SJSA1 (cell line): ENCODE measurements at regions not wholly inside any gene's neighbourhood (a gene's known extent, or its start where the extent isn't known, plus 50 kb on each side); places are given as distances from the start of the nearest gene placed in this dataset.

ENCODE experiments used
- DNase-seq, 2 experiments: peaks; one replicate each; pipeline ENCODE4 v3.0.0-alpha.2; 2015 to 2020; ENCODE audit warnings: low spot score in 2 of 2, low read depth in 1 of 2
- H3K27ac ChIP-seq: fragments of 250-450 bp; sonication (Bioruptor Pico); 2 replicates; pipeline ENCODE4 v1.5.1; 2020; ENCODE audit warnings: mild to moderate bottlenecking, moderate library complexity
- H3K27me3 ChIP-seq: fragments of 250-450 bp; sonication (Bioruptor Pico); replicated peaks from 2 replicates; pipeline ENCODE4 v1.5.1; 2020; ENCODE audit warnings: mild to moderate bottlenecking, moderate library complexity
- H3K36me3 ChIP-seq: fragments of 250-450 bp; sonication (Bioruptor Pico); 2 replicates; pipeline ENCODE4 v1.5.1; 2020; ENCODE audit warnings: mild to moderate bottlenecking
- H3K4me1 ChIP-seq: fragments of 250-450 bp; sonication (Bioruptor Pico); replicated peaks from 2 replicates; pipeline ENCODE4 v1.6.1; 2021; ENCODE audit warnings: mild to moderate bottlenecking
- H3K4me3 ChIP-seq: fragments of 250-450 bp; sonication (Bioruptor Pico); 2 replicates; pipeline ENCODE4 v1.5.1; 2020; ENCODE audit warnings: mild to moderate bottlenecking
- H3K9me3 ChIP-seq: fragments of 250-450 bp; sonication (Bioruptor Pico); replicated peaks from 2 replicates; pipeline ENCODE4 v1.5.1; 2020; ENCODE audit warnings: mild to moderate bottlenecking

DNA sequence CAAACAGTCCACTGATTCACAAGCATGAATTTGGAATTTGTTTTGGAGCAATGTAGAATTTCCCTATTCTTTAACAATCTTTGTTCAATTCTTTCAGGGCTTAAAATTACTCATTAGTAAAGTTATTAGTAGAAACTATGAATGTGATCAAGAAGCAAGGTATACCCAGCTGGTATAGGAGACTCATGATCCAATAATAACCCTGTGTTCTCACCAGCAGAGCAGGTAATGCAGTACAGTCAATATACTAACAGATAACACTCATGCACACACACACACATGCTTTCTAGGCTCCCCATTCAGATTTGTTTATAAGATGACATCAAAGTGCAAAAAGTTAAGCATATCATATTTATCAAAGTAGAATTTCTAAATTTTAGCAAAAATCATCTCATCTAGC lies 445.2 kb downstream of the ELAVL2 start:
- H3K4me3 ChIP-seq, result no peak overlapping the region
- H3K27me3 ChIP-seq, result no peaks in the 10 kb centered on the region
- H3K27ac ChIP-seq, result no peak overlapping the region
- no peaks in the 10 kb centered on the region for H3K9me3 ChIP-seq
- no peaks in the 10 kb centered on the region for H3K36me3 ChIP-seq
- no peaks in the 10 kb centered on the region for H3K4me1 ChIP-seq
- DNase-seq, result no peak

DNA sequence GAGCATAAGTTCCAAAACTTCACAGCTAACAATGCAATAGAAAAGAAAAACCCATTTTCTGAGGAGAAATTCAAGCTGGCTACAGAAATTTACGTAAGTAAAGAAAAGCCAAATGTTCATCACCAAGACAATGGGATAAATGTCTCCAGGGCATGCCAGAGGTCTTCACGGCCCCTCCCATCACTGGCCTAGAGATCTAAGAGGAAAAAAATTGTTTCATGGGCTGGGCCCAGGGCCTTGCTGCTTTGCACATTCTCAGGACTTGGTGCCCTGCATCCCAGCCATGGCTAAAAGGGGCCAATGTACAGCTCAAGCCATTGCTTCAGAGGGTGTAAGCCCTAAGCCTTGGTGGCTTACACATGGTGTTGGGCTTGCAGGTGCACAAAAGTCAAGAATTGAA lies 443.6 kb downstream of the ELAVL2 start:
- H3K36me3 ChIP-seq, result no peaks in the 10 kb centered on the region
- H3K27ac ChIP-seq, result no peak overlapping the region
- H3K4me1 ChIP-seq, result no peaks in the 10 kb centered on the region
- no peaks in the 10 kb centered on the region for H3K9me3 ChIP-seq
- DNase-seq, result no peak
- H3K4me3 ChIP-seq, result no peak overlapping the region
- no peaks in the 10 kb centered on the region for H3K27me3 ChIP-seq

DNA sequence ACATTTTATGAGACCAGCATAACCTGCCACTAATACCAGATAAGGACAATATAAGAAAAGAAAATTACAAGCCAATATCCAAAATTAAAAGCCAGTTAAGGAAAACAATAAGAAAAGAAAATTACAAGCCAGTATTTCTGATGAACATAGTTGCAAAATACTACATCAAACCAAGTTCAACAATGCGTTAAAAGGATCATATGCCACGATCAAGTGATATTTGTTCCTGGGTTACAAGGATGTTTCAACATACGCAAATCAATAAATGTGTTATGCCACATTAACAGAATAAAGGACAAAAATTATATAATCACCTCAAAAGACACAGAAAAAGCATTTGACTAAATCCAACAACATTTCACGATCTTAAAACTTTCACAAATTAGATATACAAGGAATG lies 431.9 kb downstream of the ELAVL2 start:
- Histone ChIP-seq H3K36me3 (no peaks in the 10 kb centered on the region), H3K27ac (no peak overlapping the region)
- DNase-seq, result no peak

DNA sequence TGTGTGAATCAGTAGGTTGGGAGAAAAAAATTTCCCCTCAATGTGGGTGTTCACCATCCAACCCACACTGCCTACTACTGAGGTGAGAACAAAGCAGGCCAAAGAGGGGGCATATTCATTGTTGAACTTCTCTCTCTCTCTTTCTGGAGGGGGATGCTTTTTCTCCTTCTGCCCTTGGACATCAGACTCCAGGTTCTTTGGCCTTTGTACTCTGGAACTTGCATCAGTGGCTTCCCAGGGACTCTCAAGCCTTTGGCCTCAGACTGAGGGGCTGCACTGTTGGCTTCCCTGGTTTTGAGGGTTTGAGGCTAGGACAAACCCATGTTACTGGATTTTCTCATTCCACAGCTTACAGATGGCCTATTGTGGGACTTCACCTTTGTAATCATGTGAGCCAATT lies 417.2 kb downstream of the ELAVL2 start:
- no peak overlapping the region for H3K4me3 ChIP-seq
- H3K36me3 ChIP-seq, result no peaks in the 10 kb centered on the region
- no peaks in the 10 kb centered on the region for H3K9me3 ChIP-seq
- H3K27me3 ChIP-seq, result no peaks in the 10 kb centered on the region
- H3K4me1 ChIP-seq, result no peaks in the 10 kb centered on the region
- no peak overlapping the region for H3K27ac ChIP-seq
- DNase-seq, result no peak

More for the DNA sequence above, 431.9 kb downstream of the ELAVL2 start:
- no peaks in the 10 kb centered on the region for H3K27me3 ChIP-seq
- no peaks in the 10 kb centered on the region for H3K9me3 ChIP-seq
- no peaks in the 10 kb centered on the region for H3K4me1 ChIP-seq
- H3K4me3 ChIP-seq, result no peak overlapping the region

DNA sequence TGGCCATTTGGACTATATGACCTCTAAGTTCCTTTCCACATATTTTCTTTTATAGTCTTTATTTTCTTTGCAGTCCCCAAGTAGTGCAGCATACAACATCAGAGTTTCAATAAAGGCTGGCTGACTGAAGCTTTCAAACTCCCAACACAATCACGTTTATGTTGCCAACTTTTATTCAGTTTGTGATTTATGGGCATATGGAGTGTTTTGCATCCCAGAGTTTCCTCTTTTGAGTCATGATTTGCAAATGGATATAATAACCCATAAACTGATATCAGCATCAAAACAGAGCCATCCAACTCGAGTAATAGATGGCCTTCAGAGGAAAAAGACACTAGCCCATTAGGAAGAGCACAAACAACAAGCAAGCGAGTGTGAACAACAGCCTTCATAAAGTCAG lies 414.0 kb downstream of the ELAVL2 start:
- Histone ChIP-seq H3K4me1 (no peaks in the 10 kb centered on the region), H3K36me3 (no peaks in the 10 kb centered on the region), H3K27me3 (no peaks in the 10 kb centered on the region), H3K9me3 (no peaks in the 10 kb centered on the region), H3K4me3 (no peak overlapping the region), H3K27ac (no peak overlapping the region)
- no peak for DNase-seq

DNA sequence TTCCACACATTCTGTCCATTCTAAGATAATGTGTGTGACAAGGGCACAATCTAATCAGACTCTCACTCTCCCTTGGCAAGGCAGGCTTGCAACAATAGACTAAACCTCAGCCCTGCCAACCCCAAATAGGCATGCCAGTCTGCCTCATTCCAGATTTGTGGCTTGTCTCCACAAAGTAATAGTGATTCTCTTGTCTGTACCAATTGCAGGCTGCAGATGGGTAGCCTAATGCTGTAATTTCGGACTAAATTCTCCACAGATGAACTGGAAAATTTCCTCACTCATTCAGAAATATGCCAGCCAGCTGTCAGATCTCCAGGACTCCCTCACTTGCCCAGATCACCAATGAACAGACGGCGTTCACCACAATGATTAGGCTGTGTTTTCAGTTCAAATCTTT lies 413.6 kb downstream of the ELAVL2 start:
- Histone ChIP-seq H3K36me3 (no peaks in the 10 kb centered on the region), H3K4me3 (no peak overlapping the region), H3K27me3 (no peaks in the 10 kb centered on the region), H3K4me1 (no peaks in the 10 kb centered on the region), H3K9me3 (no peaks in the 10 kb centered on the region), H3K27ac (no peak overlapping the region)
- DNase-seq, result no peak

DNA sequence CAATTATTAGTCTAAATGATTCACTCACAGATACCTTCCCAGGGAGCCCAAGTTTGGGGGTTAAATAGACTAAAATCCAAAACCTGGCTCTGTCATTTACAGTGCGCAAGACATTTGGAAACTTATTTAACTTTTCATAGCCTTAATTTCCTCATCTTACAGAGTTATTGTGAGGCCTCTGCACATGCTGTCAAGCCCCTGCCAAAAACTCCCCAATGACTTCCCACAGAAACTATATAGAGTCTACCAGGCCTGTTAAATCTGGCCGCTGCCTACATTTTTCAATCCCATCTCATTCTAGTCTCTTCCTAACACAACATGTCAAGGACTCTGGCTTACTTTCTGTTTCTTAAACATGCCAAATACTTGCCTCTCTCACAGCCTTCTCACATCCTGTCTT lies 412.5 kb downstream of the ELAVL2 start:
- H3K27me3 ChIP-seq, result no peaks in the 10 kb centered on the region
- H3K36me3 ChIP-seq, result no peaks in the 10 kb centered on the region
- H3K27ac ChIP-seq, result no peak overlapping the region
- no peak for DNase-seq
- no peaks in the 10 kb centered on the region for H3K4me1 ChIP-seq
- H3K4me3 ChIP-seq, result no peak overlapping the region
- no peaks in the 10 kb centered on the region for H3K9me3 ChIP-seq

DNA sequence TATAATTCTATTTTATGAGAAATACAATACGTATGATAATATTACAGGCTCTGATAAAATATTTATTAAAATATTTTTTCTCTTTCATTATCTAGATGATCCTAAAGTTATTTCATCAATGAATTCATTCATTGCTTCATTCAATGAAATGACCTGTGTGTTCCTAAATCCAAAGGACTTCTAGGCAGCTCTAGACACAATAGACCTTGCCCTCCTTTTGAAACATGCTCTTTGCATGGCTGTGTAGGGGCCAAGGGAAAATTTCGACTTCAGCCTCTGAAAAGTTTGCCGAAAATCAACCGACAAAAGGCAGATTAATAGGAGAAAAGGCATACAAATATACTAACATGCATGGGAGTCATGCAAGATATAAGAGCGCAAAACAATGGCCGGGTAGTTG lies 402.0 kb downstream of the ELAVL2 start:
- DNase-seq, result no peak
- Histone ChIP-seq H3K9me3 (no peaks in the 10 kb centered on the region), H3K27ac (no peak overlapping the region), H3K27me3 (no peaks in the 10 kb centered on the region), H3K4me1 (no peaks in the 10 kb centered on the region), H3K4me3 (no peak overlapping the region), H3K36me3 (no peaks in the 10 kb centered on the region)

DNA sequence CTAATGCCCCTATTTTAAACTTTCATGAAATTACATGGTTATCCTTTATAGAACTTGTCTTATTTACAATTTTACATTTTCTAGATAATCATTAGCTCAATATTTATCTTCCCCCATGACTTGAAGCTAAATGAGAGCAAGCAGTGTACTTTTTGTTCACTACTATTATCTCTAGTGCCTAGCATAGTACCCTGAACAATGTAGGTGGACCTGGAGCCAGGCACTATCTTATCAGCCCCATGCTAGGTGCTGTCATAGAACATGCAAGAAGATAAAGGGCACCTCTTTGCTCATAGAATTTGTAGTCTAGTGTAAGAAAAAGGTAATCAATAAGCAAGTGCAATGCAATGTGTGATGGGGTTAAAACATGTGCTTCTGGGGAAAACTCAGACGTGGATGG lies 399.9 kb downstream of the ELAVL2 start:
- no peak overlapping the region for H3K27ac ChIP-seq
- no peak for DNase-seq
- H3K4me3 ChIP-seq, result no peak overlapping the region
- H3K27me3 ChIP-seq, result no peaks in the 10 kb centered on the region
- no peaks in the 10 kb centered on the region for H3K4me1 ChIP-seq
- H3K36me3 ChIP-seq, result no peaks in the 10 kb centered on the region
- no peaks in the 10 kb centered on the region for H3K9me3 ChIP-seq

DNA sequence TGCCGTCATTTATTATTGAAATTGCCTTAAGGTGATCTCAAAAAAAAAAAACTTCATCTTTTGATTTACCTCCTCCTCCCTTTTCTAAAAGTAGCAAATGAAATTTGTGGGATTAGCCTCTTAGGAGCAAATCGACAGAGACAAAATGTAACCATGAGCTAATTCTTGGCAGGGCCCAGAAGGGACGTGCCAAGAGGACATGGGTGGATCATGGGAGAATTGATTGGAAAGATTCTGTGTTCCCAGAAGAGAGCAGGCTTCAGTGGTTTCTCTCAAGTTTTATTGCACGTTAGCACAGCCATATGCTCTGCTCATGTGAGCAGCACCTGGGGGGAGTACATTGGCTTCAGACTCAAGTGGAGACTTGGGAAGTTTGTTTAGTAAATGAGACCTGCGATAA lies 394.6 kb downstream of the ELAVL2 start:
- no peak overlapping the region for H3K4me3 ChIP-seq
- H3K27me3 ChIP-seq, result no peaks in the 10 kb centered on the region
- no peaks in the 10 kb centered on the region for H3K9me3 ChIP-seq
- H3K36me3 ChIP-seq, result no peaks in the 10 kb centered on the region
- no peak overlapping the region for H3K27ac ChIP-seq
- no peaks in the 10 kb centered on the region for H3K4me1 ChIP-seq
- no peak for DNase-seq

DNA sequence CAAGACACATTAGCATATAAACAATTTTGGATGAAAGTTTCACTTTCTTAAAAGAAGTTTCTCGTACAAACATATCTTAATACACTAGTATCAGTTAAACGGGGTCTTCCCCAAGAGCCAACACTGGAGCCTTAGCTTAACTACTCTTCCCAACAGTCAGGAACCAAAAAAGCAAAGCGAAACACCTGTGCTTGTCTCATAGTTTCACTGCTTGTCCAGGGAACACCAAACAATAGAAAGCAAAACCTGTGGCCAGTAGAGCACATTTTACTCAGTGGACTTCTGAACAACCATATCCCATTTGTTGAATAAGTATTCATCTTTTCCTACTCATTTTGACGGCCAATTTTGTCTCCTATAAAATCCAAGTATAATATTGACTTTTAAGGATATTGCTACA lies 391.4 kb downstream of the ELAVL2 start:
- H3K27me3 ChIP-seq, result no peaks in the 10 kb centered on the region
- H3K27ac ChIP-seq, result no peak overlapping the region
- DNase-seq, result no peak

DNA sequence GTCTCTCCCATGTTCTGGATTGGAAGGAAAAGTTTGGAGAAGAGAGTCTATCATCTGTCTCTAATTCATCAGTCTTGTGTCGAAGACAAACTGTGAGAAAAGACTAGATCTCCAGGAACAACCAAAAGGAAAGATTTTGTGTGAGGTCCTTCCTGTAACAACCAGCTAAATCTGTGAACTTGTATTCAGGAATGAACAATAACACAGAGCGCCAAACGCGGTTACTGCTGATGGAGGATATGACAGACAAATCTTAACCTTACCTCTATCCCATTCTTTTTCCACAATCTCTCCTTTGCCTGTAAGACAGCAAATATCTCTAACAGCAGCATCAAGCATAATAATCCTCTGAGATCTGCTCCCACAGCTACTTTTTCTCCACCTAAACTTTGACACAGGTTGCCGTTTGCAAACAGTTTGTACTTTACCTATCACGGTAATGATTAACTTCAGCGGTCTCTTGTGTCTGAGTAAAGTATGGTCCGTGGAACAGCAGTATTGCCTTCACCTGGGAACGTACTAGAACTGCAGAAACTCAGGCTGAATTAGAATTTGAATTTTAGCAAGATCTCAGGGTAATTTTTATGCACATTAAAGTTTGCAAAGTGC lies 387.6 kb downstream of the ELAVL2 start:
- Histone ChIP-seq H3K36me3 (no peaks in the 10 kb centered on the region), H3K4me1 (no peaks in the 10 kb centered on the region), H3K9me3 (no peaks in the 10 kb centered on the region), H3K27me3 (no peaks in the 10 kb centered on the region), H3K27ac (no peak overlapping the region), H3K4me3 (no peak overlapping the region)
- DNase-seq, result no peak

More for the DNA sequence above, 391.4 kb downstream of the ELAVL2 start:
- H3K4me3 ChIP-seq, result no peak overlapping the region
- no peaks in the 10 kb centered on the region for H3K9me3 ChIP-seq
- H3K4me1 ChIP-seq, result no peaks in the 10 kb centered on the region
- H3K36me3 ChIP-seq, result no peaks in the 10 kb centered on the region

DNA sequence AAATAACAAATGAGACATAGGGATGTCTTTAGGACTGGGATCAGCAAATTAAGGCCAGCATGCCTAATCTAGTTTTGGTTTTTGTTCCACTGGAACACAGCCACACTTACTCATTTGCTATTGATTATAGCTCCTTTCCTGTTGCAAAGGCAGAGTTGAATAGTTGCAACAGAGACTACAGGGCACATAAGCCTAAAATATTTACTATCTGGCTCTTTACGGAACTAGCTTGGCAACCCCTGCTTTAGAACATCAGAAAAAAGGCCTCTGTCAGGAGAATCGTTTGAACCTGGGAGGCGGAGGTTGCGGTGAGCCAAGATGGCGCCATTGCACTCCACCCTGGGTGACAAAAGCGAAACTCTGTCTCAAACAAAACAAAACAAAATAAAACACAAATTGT lies 384.8 kb downstream of the ELAVL2 start:
- H3K9me3 ChIP-seq, result no peaks in the 10 kb centered on the region
- H3K27me3 ChIP-seq, result no peaks in the 10 kb centered on the region
- no peak overlapping the region for H3K4me3 ChIP-seq
- H3K27ac ChIP-seq, result no peak overlapping the region
- H3K4me1 ChIP-seq, result no peaks in the 10 kb centered on the region
- no peak for DNase-seq
- H3K36me3 ChIP-seq, result no peaks in the 10 kb centered on the region

DNA sequence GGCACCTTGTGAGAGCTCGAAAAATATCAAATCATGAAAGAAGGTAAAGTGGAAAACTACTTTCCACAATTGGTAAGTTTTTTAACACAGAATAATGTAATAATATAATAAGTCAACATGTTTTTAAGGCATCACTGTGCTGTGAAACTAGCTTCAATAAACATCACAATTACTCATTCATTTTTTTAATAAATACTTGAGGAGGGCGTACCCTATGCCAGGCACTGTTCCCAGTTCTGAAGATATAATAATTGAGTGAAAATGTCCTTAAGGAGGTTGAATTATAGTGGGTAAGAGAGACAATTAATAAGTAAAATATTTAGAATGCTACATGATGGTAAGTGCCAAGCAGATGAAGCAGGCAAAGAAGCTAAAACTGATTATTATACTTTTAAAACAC lies 381.4 kb downstream of the ELAVL2 start:
- H3K27ac ChIP-seq, result no peak overlapping the region
- no peaks in the 10 kb centered on the region for H3K4me1 ChIP-seq
- H3K9me3 ChIP-seq, result no peaks in the 10 kb centered on the region
- no peak overlapping the region for H3K4me3 ChIP-seq
- H3K27me3 ChIP-seq, result no peaks in the 10 kb centered on the region
- no peak for DNase-seq
- H3K36me3 ChIP-seq, result no peaks in the 10 kb centered on the region

DNA sequence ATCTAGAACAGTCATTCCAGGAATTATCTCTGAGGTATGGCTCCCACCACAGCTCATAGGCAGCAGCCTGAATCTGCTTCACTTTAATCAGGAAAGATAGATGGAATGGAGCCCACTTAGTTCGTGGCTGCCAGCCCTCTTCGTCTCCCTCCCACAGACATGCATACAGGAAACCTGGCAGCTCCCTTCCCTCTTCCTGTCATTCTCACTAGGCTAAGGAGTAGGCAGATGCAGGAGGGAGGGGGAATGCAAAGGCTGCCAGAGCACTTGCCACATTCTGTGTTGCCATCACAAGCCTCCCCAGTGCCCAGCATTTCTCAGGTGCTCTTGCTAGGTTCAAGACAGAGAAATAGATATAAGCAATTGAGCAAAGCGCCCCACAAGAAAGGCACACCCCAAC lies 378.9 kb downstream of the ELAVL2 start:
- H3K36me3 ChIP-seq, result no peaks in the 10 kb centered on the region

More for the DNA sequence above, 378.9 kb downstream of the ELAVL2 start:
- H3K27ac ChIP-seq, result no peak overlapping the region
- no peak overlapping the region for H3K4me3 ChIP-seq
- no peaks in the 10 kb centered on the region for H3K9me3 ChIP-seq
- no peaks in the 10 kb centered on the region for H3K27me3 ChIP-seq
- no peaks in the 10 kb centered on the region for H3K4me1 ChIP-seq
- no peak for DNase-seq
